A549 (cell line): ENCODE measurements at regions not wholly inside any gene's neighbourhood (a gene's known extent, or its start where the extent isn't known, plus 50 kb on each side); places are given as distances from the start of the nearest gene placed in this dataset.

Experiments
- CBX8 ChIP-seq: fragments of 200-600 bp; sonication (generic); IDR thresholded peaks from 2 replicates; pipeline ENCODE4 v1.6.1; 2016
- HDAC2 ChIP-seq: fragments of 200-600 bp; sonication (generic); IDR thresholded peaks from 2 replicates; pipeline ENCODE4 v1.6.1; 2016
- HOXA7 ChIP-seq: fragments of 250-450 bp; sonication (Bioruptor Pico); IDR thresholded peaks from 2 replicates; pipeline ENCODE4 v1.5.0; 2020; ENCODE audit warnings: mild to moderate bottlenecking, moderate library complexity
- JUNB ChIP-seq: fragments of >200 bp; sonication (Bioruptor Twin); formaldehyde crosslinking; IDR thresholded peaks from 2 replicates; pipeline ENCODE4 v1.6.1; 2016
- MAFK ChIP-seq: fragments of 450-650 bp; IDR thresholded peaks from 2 replicates; pipeline ENCODE4 v1.6.1; 2014; ENCODE audit not compliant: partially characterized antibody
- POLR2A ChIP-seq: IDR thresholded peaks from 2 replicates; pipeline ENCODE4 v1.6.1; 2012; ENCODE audit warnings: mild to moderate bottlenecking, low read length
- POLR2AphosphoS2 ChIP-seq: conservative IDR thresholded peaks from 2 replicates; pipeline ENCODE4 v1.6.1; 2012; ENCODE audit warnings: low read length, improper control_type of control experiment, inconsistent platforms
- TF ChIP-seq, protein P1 (sequence below): fragments of >200 bp; sonication (Bioruptor Twin); formaldehyde crosslinking; IDR thresholded peaks from 3 replicates; pipeline ENCODE4 v1.5.1; 2016
- TF ChIP-seq, protein P2 (sequence below): fragments of 150-350 bp; IDR thresholded peaks from 2 replicates; pipeline ENCODE4 v1.6.1; 2014; ENCODE audit warnings: low read depth, mild to moderate bottlenecking, low read length

- TF ChIP-seq, protein P1, sequence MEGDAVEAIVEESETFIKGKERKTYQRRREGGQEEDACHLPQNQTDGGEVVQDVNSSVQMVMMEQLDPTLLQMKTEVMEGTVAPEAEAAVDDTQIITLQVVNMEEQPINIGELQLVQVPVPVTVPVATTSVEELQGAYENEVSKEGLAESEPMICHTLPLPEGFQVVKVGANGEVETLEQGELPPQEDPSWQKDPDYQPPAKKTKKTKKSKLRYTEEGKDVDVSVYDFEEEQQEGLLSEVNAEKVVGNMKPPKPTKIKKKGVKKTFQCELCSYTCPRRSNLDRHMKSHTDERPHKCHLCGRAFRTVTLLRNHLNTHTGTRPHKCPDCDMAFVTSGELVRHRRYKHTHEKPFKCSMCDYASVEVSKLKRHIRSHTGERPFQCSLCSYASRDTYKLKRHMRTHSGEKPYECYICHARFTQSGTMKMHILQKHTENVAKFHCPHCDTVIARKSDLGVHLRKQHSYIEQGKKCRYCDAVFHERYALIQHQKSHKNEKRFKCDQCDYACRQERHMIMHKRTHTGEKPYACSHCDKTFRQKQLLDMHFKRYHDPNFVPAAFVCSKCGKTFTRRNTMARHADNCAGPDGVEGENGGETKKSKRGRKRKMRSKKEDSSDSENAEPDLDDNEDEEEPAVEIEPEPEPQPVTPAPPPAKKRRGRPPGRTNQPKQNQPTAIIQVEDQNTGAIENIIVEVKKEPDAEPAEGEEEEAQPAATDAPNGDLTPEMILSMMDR: no peak
- TF ChIP-seq POLR2AphosphoS2 (no peak), POLR2A (no peak), MAFK (no peak), HDAC2 (no peak), JUNB (no peak), HOXA7 (CRISPR knock-in tag) (no peak), CBX8 (no peak)
- TF ChIP-seq, protein P2, sequence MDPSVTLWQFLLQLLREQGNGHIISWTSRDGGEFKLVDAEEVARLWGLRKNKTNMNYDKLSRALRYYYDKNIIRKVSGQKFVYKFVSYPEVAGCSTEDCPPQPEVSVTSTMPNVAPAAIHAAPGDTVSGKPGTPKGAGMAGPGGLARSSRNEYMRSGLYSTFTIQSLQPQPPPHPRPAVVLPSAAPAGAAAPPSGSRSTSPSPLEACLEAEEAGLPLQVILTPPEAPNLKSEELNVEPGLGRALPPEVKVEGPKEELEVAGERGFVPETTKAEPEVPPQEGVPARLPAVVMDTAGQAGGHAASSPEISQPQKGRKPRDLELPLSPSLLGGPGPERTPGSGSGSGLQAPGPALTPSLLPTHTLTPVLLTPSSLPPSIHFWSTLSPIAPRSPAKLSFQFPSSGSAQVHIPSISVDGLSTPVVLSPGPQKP: no peak
These were observed 727.8 kb upstream of the LCORL start for GRCh38 chr4:18749391-18749790.
